ENCODE measurements at regions not wholly inside any gene's neighbourhood (a gene's known extent, or its start where the extent isn't known, plus 50 kb on each side); places are given as distances from the start of the nearest gene placed in this dataset.

GRCh38 chr6:6960571-6961251, 147.1 kb upstream of the RREB1 start (continued):
- TF ChIP-seq ZNF740 (CRISPR knock-in tag; IDR thresholded peaks at IDR 0.05) (no peak), ZNF740 (tag; IDR thresholded peaks at IDR 0.05) (no peak), CBX1 (IDR thresholded peaks at IDR 0.05; ENCODE audit: low read depth) (0 out of 2 replicates have a peak, but pooled peaks have one; percentile 45), SRSF1 (IDR thresholded peaks at IDR 0.05; ENCODE audit: low read depth, low read length) (no peak), ZNF253 (CRISPR knock-in tag; conservative IDR thresholded peaks at IDR 0.05) (no peak), RBM14 (IDR thresholded peaks at IDR 0.05; ENCODE audit: borderline replicate concordance, insufficient read depth, low read depth, low read length) (no peak), ESRRA (IDR thresholded peaks at IDR 0.05; ENCODE audit: borderline replicate concordance, low read depth) (no peak), FOXA3 (CRISPR knock-in tag; conservative IDR thresholded peaks at IDR 0.05 in 1 of 2, IDR thresholded peaks at IDR 0.05 in 1 of 2) (no peak)

- intact Hi-C loops (cut with micrococcal nuclease): no loop called here
- Histone ChIP-seq H3K36me3 (ENCODE audit: control insufficient read depth, insufficient read depth, low read length) (no peaks in the 10 kb centered on the region), H3K27ac (ENCODE audit: extremely low read depth, low read depth, low read length) (no peak overlapping the region), H3K27me3 (ENCODE audit: control insufficient read depth in 2 of 2, insufficient read depth in 2 of 2, low read length in 2 of 2) (no peaks in the 10 kb centered on the region), H3K9me1 (ENCODE audit: control insufficient read depth, insufficient read depth, low read length) (no peaks in the 10 kb centered on the region), H3K4me3 (no peak overlapping the region), H3K9ac (ENCODE audit: insufficient read depth in 1 of 2, low read depth in 2 of 2, low read length in 2 of 2) (no peak overlapping the region), H3K4me1 (replicated peaks in 1 of 2; ENCODE audit: control insufficient read depth in 2 of 2, insufficient read depth in 2 of 2, low read length in 2 of 2) (peaks cover 3 to 24% of the 10 kb centered on the region in 2 experiments; a peak in 3 of 5 replicates), H2AFZ (ENCODE audit: low read depth, low read length) (no peak overlapping the region), H3K4me2 (ENCODE audit: insufficient read depth, low read length) (no peak overlapping the region), H3K79me2 (ENCODE audit: control insufficient read depth, insufficient read depth, low read length) (no peaks in the 10 kb centered on the region), H4K20me1 (replicated peaks; ENCODE audit: control insufficient read depth, insufficient read depth, low read length) (no peaks in the 10 kb centered on the region), H3K9me3 (replicated peaks; ENCODE audit: control insufficient read depth, insufficient read depth, low read depth, low read length) (no peaks in the 10 kb centered on the region)
- TF ChIP-seq E2F1 (CRISPR knock-in tag; IDR thresholded peaks at IDR 0.05) (no peak), RBBP5 (IDR thresholded peaks at IDR 0.05; ENCODE audit: borderline replicate concordance, insufficient read depth, low read length, poor library complexity, severe bottlenecking) (no peak)
- FAIRE-seq (no peak), DNase-seq (ENCODE audit: extremely low read depth in 1 of 4, low spot score in 3 of 4) (no peak), ATAC-seq (no peak)
- no TSS peak for BruUV-seq (replicated peaks)
- ChIA-PET POLR2A (interaction anchor here (1.0 kb wide), 1 partner anchor 8 kb away, joined by 4 read pairs; no protein-coding TSS in a partner anchor), CTCF (ENCODE audit: low intra/inter-chr PET ratio) (no interaction called here)
- in situ Hi-C loops (cut with MboI): no loop called here
- 76% methylated on average over 4 of the region's 4 CpGs for WGBS (ENCODE audit: insufficient coverage, low coverage, missing lambda C conversion rate)
Observed at GRCh38 chr6:6962086-6962485, 145.7 kb upstream of the RREB1 start.

All from K562 (cell line).